Body of pancreas (tissue), 4 donors: ENCODE measurements at regions not wholly inside any gene's neighbourhood (a gene's known extent, or its start where the extent isn't known, plus 50 kb on each side); places are given as distances from the start of the nearest gene placed in this dataset.

Experiments used
- ATAC-seq: fragments of 150-250 bp; one replicate; pipeline ENCODE4 v1.9.1; 2016
- DNase-seq, 4 donors: peaks; one replicate each; pipeline ENCODE4 v3.0.0-alpha.2; 2019
- H3K27ac ChIP-seq, 4 donors: fragments of 200-600 bp; sonication (generic); 1 replicate in 3 of 4; 2 replicates in 1 of 4; pipeline versions ENCODE4 v1.5.1 to v1.6.1; 2016 to 2019; ENCODE audit warnings: mild to moderate bottlenecking in 1 of 4, mixed read lengths in 1 of 4, moderate library complexity in 1 of 4
- H3K27me3 ChIP-seq, 2 donors: fragments of 200-600 bp; sonication (generic); one replicate each; pipeline ENCODE4 v1.6.0; 2016; ENCODE audit warnings: mild to moderate bottlenecking in 1 of 2
- H3K36me3 ChIP-seq, 2 donors: fragments of 200-600 bp; sonication (generic); replicated peaks in 1 of 2; 2 replicates each; pipeline ENCODE4 v1.5.1; 2016; ENCODE audit warnings: low read depth in 2 of 2; ENCODE audit not compliant: insufficient read depth in 1 of 2
- H3K4me1 ChIP-seq: fragments of 200-600 bp; sonication (generic); one replicate; pipeline ENCODE4 v1.6.0; 2016
- H3K4me3 ChIP-seq, 2 donors: fragments of 200-600 bp; sonication (generic); 1 replicate in 1 of 2; 2 replicates in 1 of 2; pipeline ENCODE4 v1.5.1; 2016 to 2019
- H3K9me3 ChIP-seq, 3 donors: fragments of 200-600 bp; sonication (generic); 1 replicate in 2 of 3; 2 replicates in 1 of 3; pipeline ENCODE4 v1.5.1; 2016
- POLR2A ChIP-seq, 3 donors: fragments of 450-650 bp; IDR thresholded peaks; one replicate each; pipeline ENCODE4 v1.6.1; 2016; ENCODE audit warnings: antibody characterized with exemption in 3 of 3, mild to moderate bottlenecking in 2 of 3
- WGBS, 2 donors: methylation state at CpG; one replicate each; pipeline ENCODE4 v1.1.5; 2017; 5-methylcytosine and 5-hydroxymethylcytosine counted together
- intact Hi-C: fragments of 100-400 bp; cut with DNase I; formaldehyde crosslinking; loops from one replicate; pipeline ENCODE4 v1.15.1; 2023
- TF ChIP-seq, protein P1 (sequence below), 7 experiments: fragments of 450-650 bp in 4 of 7; fragments of 200-600 bp in 3 of 7; sonication (generic) in 3 of 7; IDR thresholded peaks; one replicate each; pipeline ENCODE4 v1.5.1; 2016 to 2019; ENCODE audit warnings: antibody characterized with exemption in 7 of 7

DNA sequence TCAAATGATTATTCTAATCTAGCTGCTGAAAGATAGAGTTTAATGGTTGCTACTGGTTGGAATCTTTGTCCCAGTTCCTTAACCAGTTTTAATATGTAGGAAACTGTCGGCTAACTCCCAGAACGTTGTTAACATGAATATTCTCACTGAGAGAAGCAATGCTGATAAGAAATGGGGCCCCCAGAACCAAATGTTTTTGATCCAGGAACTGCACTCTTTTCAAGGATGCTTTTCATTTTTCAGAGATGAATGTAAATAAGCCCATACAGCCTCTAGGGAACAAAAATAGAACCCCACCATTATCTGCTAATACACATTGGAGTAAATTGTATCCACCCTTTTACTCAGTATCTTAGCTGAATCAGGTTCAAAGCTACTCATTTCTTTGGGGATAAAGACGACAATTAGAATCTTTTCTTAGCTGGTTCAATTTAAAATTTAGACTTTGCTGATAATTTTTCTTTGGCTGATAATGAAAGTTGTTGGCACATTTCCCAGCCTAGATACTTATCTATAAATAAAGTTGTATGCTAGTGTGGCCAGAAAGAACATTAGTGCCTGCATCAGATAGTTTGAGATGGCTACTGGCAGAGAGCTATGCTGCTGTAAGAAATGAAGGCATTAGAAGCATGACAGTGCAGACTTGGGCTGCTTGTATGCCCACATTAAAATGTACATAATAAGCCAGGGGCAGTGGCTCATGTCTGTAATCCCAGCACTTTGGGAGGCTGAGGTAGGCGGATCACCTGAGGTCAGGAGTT, 323.3 kb upstream of the PDGFD start:
- Histone ChIP-seq H3K27me3 (no peaks in the 10 kb centered on the region), H3K36me3 (no peaks in the 10 kb centered on the region), H3K9me3 (peaks cover 0 to 15% (median 0%) of the 10 kb centered on the region in 3 donors), H3K27ac (no peak overlapping the region), H3K4me3 (no peak overlapping the region), H3K4me1 (peaks cover 16% of the 10 kb centered on the region)
- ATAC-seq = no peak
- no peak for TF ChIP-seq POLR2A (IDR thresholded peaks at IDR 0.05)
- TF ChIP-seq, protein P1, sequence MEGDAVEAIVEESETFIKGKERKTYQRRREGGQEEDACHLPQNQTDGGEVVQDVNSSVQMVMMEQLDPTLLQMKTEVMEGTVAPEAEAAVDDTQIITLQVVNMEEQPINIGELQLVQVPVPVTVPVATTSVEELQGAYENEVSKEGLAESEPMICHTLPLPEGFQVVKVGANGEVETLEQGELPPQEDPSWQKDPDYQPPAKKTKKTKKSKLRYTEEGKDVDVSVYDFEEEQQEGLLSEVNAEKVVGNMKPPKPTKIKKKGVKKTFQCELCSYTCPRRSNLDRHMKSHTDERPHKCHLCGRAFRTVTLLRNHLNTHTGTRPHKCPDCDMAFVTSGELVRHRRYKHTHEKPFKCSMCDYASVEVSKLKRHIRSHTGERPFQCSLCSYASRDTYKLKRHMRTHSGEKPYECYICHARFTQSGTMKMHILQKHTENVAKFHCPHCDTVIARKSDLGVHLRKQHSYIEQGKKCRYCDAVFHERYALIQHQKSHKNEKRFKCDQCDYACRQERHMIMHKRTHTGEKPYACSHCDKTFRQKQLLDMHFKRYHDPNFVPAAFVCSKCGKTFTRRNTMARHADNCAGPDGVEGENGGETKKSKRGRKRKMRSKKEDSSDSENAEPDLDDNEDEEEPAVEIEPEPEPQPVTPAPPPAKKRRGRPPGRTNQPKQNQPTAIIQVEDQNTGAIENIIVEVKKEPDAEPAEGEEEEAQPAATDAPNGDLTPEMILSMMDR (IDR thresholded peaks at IDR 0.05) = no peak
- DNase-seq = no peak
- intact Hi-C loops = no loop called here
- 70 to 79% methylated on average over 4 of the region's 4 CpGs for WGBS, 2 donors

DNA sequence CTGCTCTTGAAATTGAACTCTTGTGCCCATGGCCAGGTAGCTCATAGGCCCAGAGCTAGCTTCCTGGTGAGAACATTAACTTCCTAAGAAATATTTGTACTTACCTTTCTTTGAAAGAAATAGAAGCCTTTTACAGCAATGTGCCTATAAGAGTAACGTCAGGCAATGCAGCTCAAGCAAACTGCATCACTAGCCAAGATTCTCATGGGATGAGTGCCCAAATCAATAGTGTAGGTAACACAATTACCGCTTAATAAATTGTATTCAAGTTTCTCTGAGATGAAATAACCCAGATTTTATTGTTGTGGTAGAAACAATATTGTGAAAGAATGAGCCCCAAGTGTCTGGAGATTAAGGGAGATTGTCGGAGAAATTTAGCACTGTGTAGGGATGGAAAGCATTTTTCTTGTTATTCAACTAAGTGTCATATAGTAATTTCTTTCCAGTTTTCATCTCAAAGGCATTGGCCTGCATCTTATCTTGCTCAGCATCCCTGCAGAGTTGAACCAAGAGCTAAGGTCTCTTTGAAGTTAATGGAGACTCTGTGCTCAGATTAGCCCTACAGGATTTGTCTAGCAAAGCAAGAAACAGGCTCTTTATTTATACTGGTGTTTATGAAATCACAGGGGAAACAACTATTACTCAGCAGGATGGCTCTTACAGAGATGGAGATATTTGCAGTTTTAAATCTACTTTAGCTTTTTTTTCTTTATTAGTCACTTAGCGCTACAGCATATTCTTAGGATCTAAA, 321.0 kb upstream of the PDGFD start:
- Histone ChIP-seq H3K36me3 (no peaks in the 10 kb centered on the region), H3K4me1 (peaks cover 16% of the 10 kb centered on the region), H3K4me3 (no peak overlapping the region), H3K27me3 (no peaks in the 10 kb centered on the region), H3K9me3 (peaks cover 0 to 4% (median 0%) of the 10 kb centered on the region in 3 donors), H3K27ac (peak overlapping the region in 1 of 4 donors; percentile 16)
- TF ChIP-seq POLR2A (IDR thresholded peaks at IDR 0.05) = no peak
- TF ChIP-seq, protein P1 (IDR thresholded peaks at IDR 0.05) = no peak
- 27 to 32% methylated on average over 4 of the region's 4 CpGs for WGBS, 2 donors
- peak; percentile 16 to 35 (median 24) for DNase-seq
- intact Hi-C loops = no loop called here
- peak; percentile 75 for ATAC-seq

DNA sequence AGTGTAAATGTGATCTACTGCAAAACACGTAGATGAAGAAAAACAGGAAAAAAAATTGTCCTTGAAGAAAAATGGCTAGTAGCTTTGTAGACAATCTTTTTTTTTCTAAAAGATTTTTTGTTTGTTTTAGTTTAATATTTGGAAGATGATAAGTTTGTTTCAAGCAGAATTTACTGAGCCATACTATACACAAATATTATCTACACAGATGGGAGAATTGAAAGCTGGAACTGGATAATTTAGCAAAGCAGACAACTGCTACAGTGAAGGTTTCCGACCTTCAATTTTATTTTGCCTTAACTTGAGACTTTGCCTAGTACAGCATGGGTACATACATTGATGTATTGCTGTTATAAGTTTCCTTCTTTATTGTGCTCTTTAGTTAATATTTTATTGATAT, 313.0 kb upstream of the PDGFD start:
- TF ChIP-seq POLR2A (IDR thresholded peaks at IDR 0.05) = no peak
- TF ChIP-seq, protein P1 (IDR thresholded peaks at IDR 0.05) = no peak
- H3K36me3 ChIP-seq = no peaks in the 10 kb centered on the region
- peak overlapping the region in 3 of 4 donors; percentile 22 to 76 (median 65) for H3K27ac ChIP-seq
- no peak overlapping the region for H3K4me3 ChIP-seq
- DNase-seq (no peak), ATAC-seq (peak; percentile 66)
- intact Hi-C loops = no loop called here
- H3K27me3 ChIP-seq = no peaks in the 10 kb centered on the region
- 24 to 31% methylated on average over 2 of the region's 2 CpGs for WGBS, 2 donors
- H3K9me3 ChIP-seq = no peaks in the 10 kb centered on the region
- peaks cover 36% of the 10 kb centered on the region for H3K4me1 ChIP-seq

DNA sequence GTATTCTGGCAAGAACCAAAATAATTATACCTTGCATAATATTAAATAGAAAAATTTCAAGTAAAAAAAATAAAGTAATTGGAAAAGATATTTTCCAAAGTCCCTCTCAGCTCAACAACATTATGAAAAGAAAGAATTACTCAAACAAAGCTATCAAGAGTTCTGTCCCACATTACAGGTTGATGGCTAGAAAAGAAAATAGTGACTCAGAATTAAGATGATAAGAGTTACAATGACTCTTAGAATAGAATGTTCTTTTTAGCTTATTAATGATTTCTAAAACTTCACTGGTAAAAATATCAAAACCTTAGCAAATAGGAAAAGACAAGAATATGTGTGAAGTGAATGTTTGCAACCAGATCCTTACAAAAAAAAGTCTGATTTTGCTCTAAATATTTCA, 312.5 kb upstream of the PDGFD start:
- H3K27ac ChIP-seq = peak overlapping the region; percentile 22 to 76 (median 56)
- no peak for DNase-seq
- intact Hi-C loops = no loop called here
- peaks cover 36% of the 10 kb centered on the region for H3K4me1 ChIP-seq
- H3K9me3 ChIP-seq = no peaks in the 10 kb centered on the region
- TF ChIP-seq, protein P1 (IDR thresholded peaks at IDR 0.05) = no peak
- no peak for TF ChIP-seq POLR2A (IDR thresholded peaks at IDR 0.05)
- ATAC-seq = peak; percentile 95
- H3K4me3 ChIP-seq = no peak overlapping the region
- H3K36me3 ChIP-seq = no peaks in the 10 kb centered on the region
- no peaks in the 10 kb centered on the region for H3K27me3 ChIP-seq
